Activated naive CD4-positive, alpha-beta T cell treated with anti-CD3 and anti-CD28 coated beads for 36 hours (primary cell): ENCODE measurements at regions not wholly inside any gene's neighbourhood (a gene's known extent, or its start where the extent isn't known, plus 50 kb on each side); places are given as distances from the start of the nearest gene placed in this dataset.

ENCODE experiments used
- CTCF ChIA-PET: fragments of 350-600 bp; sonication (Branson Sonifier 250); formaldehyde crosslinking; loops from one replicate; lab custom pipeline; 2021; ENCODE audit warnings: antibody characterized with exemption; lab: Charles Lee
- DNase-seq: peaks from one replicate; pipeline ENCODE4 v3.0.0-alpha.2; 2020
- H3K27ac Mint-ChIP-seq: one replicate; pipeline ENCODE4 v1.8.0; 2021; ENCODE audit warnings: mild to moderate bottlenecking, mixed read lengths
- H3K27me3 Mint-ChIP-seq: one replicate; pipeline ENCODE4 v1.8.0; 2021; ENCODE audit warnings: low read depth, mixed read lengths
- H3K36me3 Mint-ChIP-seq: one replicate; pipeline ENCODE4 v1.8.0; 2021; ENCODE audit warnings: low read depth, mixed read lengths
- H3K4me1 Mint-ChIP-seq: one replicate; pipeline ENCODE4 v1.8.0; 2021; ENCODE audit warnings: low read depth, mixed read lengths
- H3K4me3 Mint-ChIP-seq: one replicate; pipeline ENCODE4 v1.8.0; 2021; ENCODE audit warnings: mild to moderate bottlenecking, moderate library complexity, mixed read lengths
- H3K9me3 Mint-ChIP-seq: one replicate; pipeline ENCODE4 v1.8.0; 2021; ENCODE audit warnings: mixed read lengths
- intact Hi-C: fragments of 100-400 bp; cut with micrococcal nuclease; formaldehyde crosslinking; loops from one replicate; pipeline ENCODE4 v1.15.1; 2023

GRCh38 chr18:22550366-22550765 is 132.7 kb upstream of the CTAGE1 start:
- no peaks in the 10 kb centered on the region for H3K27me3 Mint-ChIP-seq

DNA sequence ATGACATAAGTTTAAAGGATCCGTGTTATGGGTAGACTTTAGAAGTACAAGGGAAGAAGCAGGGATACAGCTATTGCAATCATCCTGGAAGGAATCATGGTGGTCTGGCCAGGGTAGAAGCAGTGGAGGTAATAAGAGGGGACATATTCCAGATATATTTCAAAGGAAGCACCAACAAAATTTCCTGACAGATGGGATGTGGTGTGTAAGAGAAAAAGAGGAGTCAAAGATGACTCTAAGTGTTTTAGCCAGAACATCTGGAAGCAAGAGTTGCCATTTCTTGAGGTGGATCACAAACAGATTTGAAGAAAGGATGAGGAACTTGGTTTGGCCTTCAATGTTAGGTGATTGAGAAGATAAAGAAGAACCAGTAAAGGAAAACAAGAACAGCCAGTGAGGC is 133.1 kb upstream of the CTAGE1 start:
- H3K4me1 Mint-ChIP-seq, result no peaks in the 10 kb centered on the region
- H3K27me3 Mint-ChIP-seq, result no peaks in the 10 kb centered on the region
- no peak overlapping the region for H3K27ac Mint-ChIP-seq
- H3K4me3 Mint-ChIP-seq, result no peak overlapping the region
- no peaks in the 10 kb centered on the region for H3K36me3 Mint-ChIP-seq
- no peak for DNase-seq
- intact Hi-C loops, result loop anchor here (10.0 kb wide), 1 partner anchor 154 kb away; no protein-coding TSS in a partner anchor
- H3K9me3 Mint-ChIP-seq, result no peaks in the 10 kb centered on the region
- CTCF ChIA-PET, result no interaction called here

More at GRCh38 chr18:22550366-22550765, 132.7 kb upstream of the CTAGE1 start:
- no peak overlapping the region for H3K27ac Mint-ChIP-seq
- no peak for DNase-seq
- H3K36me3 Mint-ChIP-seq, result no peaks in the 10 kb centered on the region
- intact Hi-C loops, result loop anchor here (10.0 kb wide), 1 partner anchor 154 kb away; no protein-coding TSS in a partner anchor
- H3K4me1 Mint-ChIP-seq, result no peaks in the 10 kb centered on the region
- no peak overlapping the region for H3K4me3 Mint-ChIP-seq
- no peaks in the 10 kb centered on the region for H3K9me3 Mint-ChIP-seq
- CTCF ChIA-PET, result no interaction called here

- DNase-seq, result no peak
- Mint-ChIP-seq H3K9me3 (no peaks in the 10 kb centered on the region), H3K4me1 (no peaks in the 10 kb centered on the region), H3K4me3 (no peak overlapping the region), H3K36me3 (no peaks in the 10 kb centered on the region), H3K27me3 (peaks cover 2% of the 10 kb centered on the region), H3K27ac (no peak overlapping the region)
- CTCF ChIA-PET, result no interaction called here
- intact Hi-C loops, result loop anchor here (10.0 kb wide), 1 partner anchor 153 kb away; no protein-coding TSS in a partner anchor
These were observed 133.9 kb upstream of the CTAGE1 start for GRCh38 chr18:22551536-22552151.

- DNase-seq, result no peak
- Mint-ChIP-seq H3K27me3 (peaks cover 7% of the 10 kb centered on the region), H3K4me3 (no peak overlapping the region), H3K36me3 (no peaks in the 10 kb centered on the region), H3K4me1 (no peaks in the 10 kb centered on the region), H3K9me3 (no peaks in the 10 kb centered on the region), H3K27ac (no peak overlapping the region)
- CTCF ChIA-PET, result no interaction called here
- intact Hi-C loops, result loop anchor here (10.0 kb wide), 1 partner anchor 153 kb away; no protein-coding TSS in a partner anchor
These were observed 134.5 kb upstream of the CTAGE1 start for GRCh38 chr18:22552254-22552653.

DNA sequence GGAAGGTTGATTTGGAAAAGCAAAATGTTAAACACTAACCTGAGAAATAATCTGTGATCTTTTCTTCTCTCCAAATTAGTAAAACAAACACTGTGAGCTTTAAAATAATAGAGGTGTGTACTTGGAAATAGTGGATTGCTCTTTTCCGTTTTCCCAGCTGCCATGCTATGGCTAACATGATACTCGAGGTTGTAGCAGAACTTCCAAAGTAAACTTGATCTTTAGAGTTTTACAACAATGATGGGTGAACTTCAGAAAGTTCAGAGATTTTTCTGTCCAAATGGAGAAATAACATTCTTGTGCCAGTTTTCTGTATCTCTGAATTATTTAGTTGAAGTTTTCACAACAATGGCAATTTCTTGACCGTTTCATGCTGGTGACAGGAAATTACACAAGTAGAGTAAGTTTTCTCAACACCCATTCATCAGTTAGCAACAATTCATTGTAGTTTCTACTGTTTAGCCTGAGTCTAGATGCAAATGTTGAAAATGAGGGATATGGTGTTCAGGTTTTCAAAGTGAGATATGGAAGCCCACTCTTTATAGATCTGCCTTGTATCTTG is 135.3 kb upstream of the CTAGE1 start:
- no peak overlapping the region for H3K27ac Mint-ChIP-seq
- no peaks in the 10 kb centered on the region for H3K9me3 Mint-ChIP-seq
- intact Hi-C loops, result loop anchor here (10.0 kb wide), 1 partner anchor 152 kb away; no protein-coding TSS in a partner anchor
- H3K4me1 Mint-ChIP-seq, result no peaks in the 10 kb centered on the region
- CTCF ChIA-PET, result no interaction called here
- no peak for DNase-seq
- H3K36me3 Mint-ChIP-seq, result no peaks in the 10 kb centered on the region
- H3K4me3 Mint-ChIP-seq, result no peak overlapping the region
- H3K27me3 Mint-ChIP-seq, result peaks cover 14% of the 10 kb centered on the region

GRCh38 chr18:22556222-22557167 is 138.8 kb upstream of the CTAGE1 start:
- intact Hi-C loops, result loop anchor here (10.0 kb wide), 1 partner anchor 148 kb away; no protein-coding TSS in a partner anchor
- Mint-ChIP-seq H3K27me3 (peaks cover 35% of the 10 kb centered on the region), H3K9me3 (no peaks in the 10 kb centered on the region), H3K4me1 (peaks cover 2% of the 10 kb centered on the region), H3K36me3 (no peaks in the 10 kb centered on the region), H3K27ac (no peak overlapping the region), H3K4me3 (no peak overlapping the region)
- DNase-seq, result no peak
- CTCF ChIA-PET, result interaction anchor here (0.6 kb wide), 2 partner anchors 20 to 571 kb away, joined by 3 read pairs; no protein-coding TSS in a partner anchor

DNA sequence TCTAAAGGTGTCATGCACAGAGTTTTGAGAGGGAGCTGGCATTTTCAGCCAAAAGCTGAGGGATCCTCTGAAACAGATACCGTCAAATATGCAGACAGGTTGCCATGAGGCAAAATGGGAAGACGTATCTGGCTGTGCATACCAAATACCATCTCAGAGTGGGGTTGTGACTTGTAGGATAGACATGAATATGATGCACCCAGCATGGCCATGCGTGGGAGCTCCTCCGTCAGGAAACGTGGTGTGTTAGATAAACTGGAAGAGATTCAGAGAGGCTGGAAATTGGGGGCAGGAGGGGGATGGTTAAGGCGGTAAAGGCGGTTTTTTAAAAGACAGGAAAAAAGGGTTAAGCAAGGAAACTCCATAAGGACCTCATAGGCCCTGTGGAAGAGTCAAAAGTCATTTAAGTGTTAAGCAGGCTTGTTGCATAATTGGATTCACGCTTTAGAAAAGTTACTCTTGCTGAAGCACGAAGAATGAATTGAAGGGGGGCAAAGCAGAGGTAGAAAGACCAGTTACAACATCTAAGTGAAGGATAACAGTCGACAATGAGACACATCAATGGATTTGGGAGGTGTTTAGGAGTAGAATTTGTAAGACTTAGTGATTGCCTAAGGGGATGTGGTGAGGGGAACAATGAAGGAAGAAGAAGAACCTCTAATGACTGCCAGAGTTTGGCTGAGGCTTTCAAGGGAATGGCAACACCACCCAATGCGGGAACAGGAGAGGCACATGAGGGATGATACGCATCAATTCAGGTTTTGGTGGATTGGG is 139.6 kb upstream of the CTAGE1 start:
- no peak overlapping the region for H3K4me3 Mint-ChIP-seq
- DNase-seq, result no peak
- H3K27me3 Mint-ChIP-seq, result peaks cover 35% of the 10 kb centered on the region
- intact Hi-C loops, result loop anchor here (10.0 kb wide), 1 partner anchor 147 kb away; no protein-coding TSS in a partner anchor
- H3K9me3 Mint-ChIP-seq, result no peaks in the 10 kb centered on the region
- no peaks in the 10 kb centered on the region for H3K36me3 Mint-ChIP-seq
- CTCF ChIA-PET, result interaction anchor here (0.6 kb wide), 2 partner anchors 21 to 571 kb away, joined by 3 read pairs; no protein-coding TSS in a partner anchor
- H3K4me1 Mint-ChIP-seq, result peaks cover 2% of the 10 kb centered on the region
- H3K27ac Mint-ChIP-seq, result no peak overlapping the region

- CTCF ChIA-PET, result no interaction called here
- intact Hi-C loops, result loop anchor here (10.0 kb wide), 1 partner anchor 146 kb away; no protein-coding TSS in a partner anchor
- no peak for DNase-seq
- H3K4me3 Mint-ChIP-seq, result no peak overlapping the region
- no peak overlapping the region for H3K27ac Mint-ChIP-seq
- no peaks in the 10 kb centered on the region for H3K9me3 Mint-ChIP-seq
- H3K27me3 Mint-ChIP-seq, result peaks cover 39% of the 10 kb centered on the region
- H3K36me3 Mint-ChIP-seq, result no peaks in the 10 kb centered on the region
- H3K4me1 Mint-ChIP-seq, result peaks cover 2% of the 10 kb centered on the region
These were observed 141.2 kb upstream of the CTAGE1 start for GRCh38 chr18:22558945-22559385.

GRCh38 chr18:22559414-22560274 is 141.9 kb upstream of the CTAGE1 start:
- no peak overlapping the region for H3K27ac Mint-ChIP-seq
- CTCF ChIA-PET, result no interaction called here
- DNase-seq, result no peak

DNA sequence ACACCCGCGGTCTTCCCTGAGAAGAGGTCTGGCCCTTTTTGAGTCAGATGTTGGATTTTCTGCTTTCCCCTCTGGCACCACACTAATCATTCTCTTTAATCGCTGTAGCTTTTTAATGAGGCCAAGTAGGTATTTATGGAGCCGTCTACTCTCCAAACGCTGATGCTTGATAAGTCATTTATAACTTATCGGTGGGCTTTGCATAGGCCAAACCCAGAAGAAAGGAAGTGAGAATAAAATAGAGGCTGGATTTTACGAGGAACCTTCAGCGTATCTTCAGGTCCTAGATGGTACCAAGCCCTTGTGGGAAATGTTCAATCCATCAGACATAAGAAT is 142.5 kb upstream of the CTAGE1 start:
- CTCF ChIA-PET, result no interaction called here
- intact Hi-C loops, result no loop called here

More at GRCh38 chr18:22559414-22560274, 141.9 kb upstream of the CTAGE1 start:
- H3K4me1 Mint-ChIP-seq, result peaks cover 2% of the 10 kb centered on the region
- intact Hi-C loops, result loop anchor here (10.0 kb wide), 1 partner anchor 145 kb away; no protein-coding TSS in a partner anchor
- no peak overlapping the region for H3K4me3 Mint-ChIP-seq
- H3K27me3 Mint-ChIP-seq, result peaks cover 39% of the 10 kb centered on the region
- no peaks in the 10 kb centered on the region for H3K9me3 Mint-ChIP-seq
- H3K36me3 Mint-ChIP-seq, result no peaks in the 10 kb centered on the region

DNA sequence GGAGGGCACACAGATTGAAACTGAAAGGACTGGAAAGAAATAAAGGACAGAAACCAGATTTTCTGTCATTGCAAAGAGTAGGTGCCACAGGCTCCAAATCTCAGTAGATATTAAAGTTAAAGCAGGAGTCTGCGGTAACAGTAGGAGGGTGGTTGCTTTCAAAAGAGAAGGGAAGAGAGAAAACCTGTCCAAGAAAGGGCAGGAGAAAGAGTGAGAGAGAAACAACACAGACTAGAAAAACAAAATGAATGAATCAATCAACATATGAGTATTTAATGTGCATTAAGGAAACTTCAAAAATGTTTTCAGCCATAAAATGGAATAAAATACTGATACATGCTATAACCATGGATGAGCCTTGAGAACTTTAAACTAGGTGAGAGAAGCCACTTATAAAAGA is 143.1 kb upstream of the CTAGE1 start:
- Mint-ChIP-seq H3K4me1 (peaks cover 2% of the 10 kb centered on the region), H3K27me3 (peaks cover 39% of the 10 kb centered on the region), H3K27ac (no peak overlapping the region), H3K4me3 (no peak overlapping the region), H3K36me3 (no peaks in the 10 kb centered on the region), H3K9me3 (no peaks in the 10 kb centered on the region)
- no peak for DNase-seq
- intact Hi-C loops, result no loop called here
- CTCF ChIA-PET, result no interaction called here

More for the DNA sequence above, 142.5 kb upstream of the CTAGE1 start:
- H3K4me1 Mint-ChIP-seq, result peaks cover 2% of the 10 kb centered on the region
- H3K9me3 Mint-ChIP-seq, result no peaks in the 10 kb centered on the region
- no peak overlapping the region for H3K27ac Mint-ChIP-seq
- H3K36me3 Mint-ChIP-seq, result no peaks in the 10 kb centered on the region
- H3K4me3 Mint-ChIP-seq, result no peak overlapping the region
- DNase-seq, result no peak
- H3K27me3 Mint-ChIP-seq, result peaks cover 39% of the 10 kb centered on the region
